IPS-15b (cell line): ENCODE measurements at regions not wholly inside any gene's neighbourhood (a gene's known extent, or its start where the extent isn't known, plus 50 kb on each side); places are given as distances from the start of the nearest gene placed in this dataset.

Source experiments
- H3K27me3 ChIP-seq: one replicate; pipeline ENCODE4 v1.6.1; 2013; ENCODE audit warnings: low read length; ENCODE audit not compliant: control insufficient read depth, insufficient read depth
- H3K36me3 ChIP-seq: one replicate; pipeline ENCODE4 v1.6.1; 2013; ENCODE audit warnings: low read length; ENCODE audit not compliant: control insufficient read depth, insufficient read depth
- H3K4me1 ChIP-seq: one replicate; pipeline ENCODE4 v1.6.1; 2013; ENCODE audit warnings: mild to moderate bottlenecking, low read length; ENCODE audit not compliant: control insufficient read depth, insufficient read depth
- H3K4me3 ChIP-seq: one replicate; pipeline ENCODE4 v1.5.1; 2013; ENCODE audit warnings: low read depth, low read length
- H3K9ac ChIP-seq: one replicate; pipeline ENCODE4 v1.6.1; 2013; ENCODE audit warnings: low read depth, mild to moderate bottlenecking, low read length
- H3K9me3 ChIP-seq: one replicate; pipeline ENCODE4 v1.6.1; 2013; ENCODE audit warnings: mild to moderate bottlenecking, low read length; ENCODE audit not compliant: control insufficient read depth, insufficient read depth

GRCh38 chr14:101709533-101709881 lies 52.0 kb upstream of the PPP2R5C start:
- H3K4me1 ChIP-seq: peaks cover 2% of the 10 kb centered on the region
- no peaks in the 10 kb centered on the region for H3K36me3 ChIP-seq
- H3K27me3 ChIP-seq: peaks cover 21% of the 10 kb centered on the region
- no peak overlapping the region for H3K9ac ChIP-seq
- H3K9me3 ChIP-seq: no peaks in the 10 kb centered on the region
- H3K4me3 ChIP-seq: no peak overlapping the region

GRCh38 chr14:101709962-101710931 lies 51.3 kb upstream of the PPP2R5C start:
- Histone ChIP-seq H3K4me3 (no peak overlapping the region), H3K36me3 (no peaks in the 10 kb centered on the region), H3K9me3 (no peaks in the 10 kb centered on the region), H3K4me1 (peaks cover 2% of the 10 kb centered on the region), H3K9ac (no peak overlapping the region), H3K27me3 (peaks cover 14% of the 10 kb centered on the region)

- no peak overlapping the region for H3K9ac ChIP-seq
- H3K27me3 ChIP-seq: peaks cover 9% of the 10 kb centered on the region
- H3K4me1 ChIP-seq: no peaks in the 10 kb centered on the region
- H3K9me3 ChIP-seq: no peaks in the 10 kb centered on the region
- H3K4me3 ChIP-seq: no peak overlapping the region
- H3K36me3 ChIP-seq: no peaks in the 10 kb centered on the region
These were observed 50.3 kb upstream of the PPP2R5C start for GRCh38 chr14:101711041-101711856.
